GM19025 (cell line): ENCODE measurements at regions not wholly inside any gene's neighbourhood (a gene's known extent, or its start where the extent isn't known, plus 50 kb on each side); places are given as distances from the start of the nearest gene placed in this dataset.

Source experiments
- ATAC-seq: cut with Tn5 transposase; IDR thresholded peaks from one replicate; pipeline ENCODE4 v1.9.1; 2021; ENCODE audit warnings: mild to moderate bottlenecking, low read depth, moderate library complexity; ENCODE audit not compliant: unreplicated experiment

- no peak for ATAC-seq
Measured at GRCh38 chr10:8369666-8370065, 315.2 kb downstream of the GATA3 start.

GRCh38 chr10:8374334-8374733 is 319.8 kb downstream of the GATA3 start:
- ATAC-seq, result no peak

- no peak for ATAC-seq
Measured at GRCh38 chr10:8375137-8375536, 320.6 kb downstream of the GATA3 start.

- ATAC-seq, result no peak
Measured at GRCh38 chr10:8378198-8378983, 323.9 kb downstream of the GATA3 start.

DNA sequence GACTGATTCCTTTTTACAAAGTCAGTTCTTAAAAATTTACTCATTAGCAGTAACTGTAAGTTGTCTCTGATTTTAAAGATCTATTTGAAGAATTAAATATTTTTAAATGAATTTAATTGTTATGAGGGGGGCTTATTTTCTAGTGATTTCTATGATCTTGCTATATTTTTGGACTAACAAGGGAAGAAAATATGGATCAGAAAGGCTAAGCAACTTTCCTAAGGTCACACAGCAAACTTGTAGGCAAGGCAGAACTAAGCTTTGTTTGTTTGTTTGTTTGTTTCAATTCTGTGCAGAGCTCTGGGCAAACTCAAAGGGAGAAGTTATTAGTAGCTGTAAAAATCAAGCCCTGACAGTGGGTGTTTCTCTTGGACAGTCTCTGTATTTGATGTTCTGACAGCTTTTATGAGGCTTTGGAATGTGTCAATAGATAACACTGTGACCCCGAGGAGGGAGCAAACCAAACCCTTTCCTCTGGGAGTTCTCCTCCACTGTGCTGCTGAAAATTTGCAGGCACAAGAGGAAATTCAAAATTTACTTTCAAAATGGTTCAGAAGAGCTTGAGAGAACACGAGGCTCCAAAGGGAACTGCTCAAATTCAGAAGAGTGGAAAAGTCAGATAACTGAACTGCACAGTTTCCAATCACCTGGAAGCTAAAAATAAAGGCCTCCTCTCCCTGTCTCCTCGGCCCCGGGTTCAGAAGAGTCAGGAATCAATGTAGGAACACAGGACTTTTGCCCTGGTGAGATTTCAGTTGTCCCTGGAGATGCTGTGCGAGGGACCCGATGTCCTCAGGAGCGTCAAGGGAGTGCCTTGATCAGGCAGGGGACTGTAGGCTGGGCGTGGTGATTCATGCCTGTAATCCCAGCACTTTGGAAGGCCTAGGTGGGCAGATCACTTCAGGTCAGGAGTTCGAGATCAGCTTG is 325.7 kb downstream of the GATA3 start:
- no peak for ATAC-seq

- no peak for ATAC-seq
Measured at GRCh38 chr10:8380833-8381496, 326.5 kb downstream of the GATA3 start.

GRCh38 chr10:8386781-8387180 is 332.3 kb downstream of the GATA3 start:
- no peak for ATAC-seq

GRCh38 chr10:8389630-8390029 is 335.1 kb downstream of the GATA3 start:
- ATAC-seq, result no peak

DNA sequence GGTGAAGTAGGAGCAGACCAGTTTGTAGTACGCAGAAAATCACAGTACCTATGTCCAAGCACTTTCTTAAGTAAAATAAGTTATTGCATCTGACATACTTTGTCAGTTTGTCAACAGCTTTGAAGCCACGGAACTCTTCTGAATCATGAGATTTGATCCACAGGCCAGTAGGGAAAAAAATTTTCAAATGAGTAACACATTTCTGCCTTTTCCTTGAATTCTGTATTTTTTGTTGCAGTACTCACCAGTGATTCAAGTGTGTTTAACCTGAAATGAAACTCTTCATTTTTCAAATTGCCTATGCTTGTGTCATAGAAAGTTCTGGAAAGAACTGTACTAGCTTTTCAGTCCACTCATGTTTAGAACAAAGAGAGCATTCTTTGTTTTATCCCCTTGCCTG is 337.7 kb downstream of the GATA3 start:
- ATAC-seq, result no peak

- ATAC-seq, result no peak
Measured at GRCh38 chr10:8393531-8393930, 339.0 kb downstream of the GATA3 start.

DNA sequence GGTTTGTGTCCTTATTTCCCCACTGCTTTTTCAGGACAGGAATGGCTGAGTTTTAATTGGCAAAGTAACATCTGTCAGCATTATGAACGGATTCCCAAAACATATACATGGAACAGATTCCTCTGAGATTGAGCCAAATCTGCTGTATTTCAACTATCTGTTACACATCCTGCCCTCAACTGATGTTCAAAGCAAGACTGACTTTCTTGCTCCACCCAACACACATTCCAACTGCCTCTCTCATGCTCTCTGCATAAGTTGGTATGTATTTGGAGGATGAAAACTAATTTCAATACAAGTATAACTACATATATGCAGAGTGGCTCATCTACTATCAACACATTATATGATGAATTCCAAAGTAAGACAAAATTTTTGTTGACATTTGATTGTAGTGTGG is 342.2 kb downstream of the GATA3 start:
- ATAC-seq, result no peak

DNA sequence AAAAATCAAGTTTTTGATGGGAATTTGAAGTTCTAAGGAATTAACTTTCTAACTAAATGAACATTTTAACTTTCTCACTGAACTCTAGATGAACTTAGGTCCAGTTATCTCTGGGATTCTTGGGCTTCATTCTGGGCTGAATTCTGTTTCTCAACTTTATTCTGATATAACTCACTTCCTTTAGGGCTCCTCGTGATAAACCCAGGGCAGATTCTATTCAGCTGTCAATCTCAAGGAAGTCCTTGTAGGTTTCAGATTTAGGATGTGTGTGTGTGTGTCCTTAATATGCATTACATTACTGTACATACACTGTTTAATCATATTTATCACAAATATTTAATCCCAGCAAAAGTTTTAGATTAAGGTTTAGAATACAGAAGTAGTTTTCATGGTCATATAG is 344.3 kb downstream of the GATA3 start:
- ATAC-seq, result no peak

GRCh38 chr10:8400151-8400550 is 345.7 kb downstream of the GATA3 start:
- ATAC-seq, result no peak

DNA sequence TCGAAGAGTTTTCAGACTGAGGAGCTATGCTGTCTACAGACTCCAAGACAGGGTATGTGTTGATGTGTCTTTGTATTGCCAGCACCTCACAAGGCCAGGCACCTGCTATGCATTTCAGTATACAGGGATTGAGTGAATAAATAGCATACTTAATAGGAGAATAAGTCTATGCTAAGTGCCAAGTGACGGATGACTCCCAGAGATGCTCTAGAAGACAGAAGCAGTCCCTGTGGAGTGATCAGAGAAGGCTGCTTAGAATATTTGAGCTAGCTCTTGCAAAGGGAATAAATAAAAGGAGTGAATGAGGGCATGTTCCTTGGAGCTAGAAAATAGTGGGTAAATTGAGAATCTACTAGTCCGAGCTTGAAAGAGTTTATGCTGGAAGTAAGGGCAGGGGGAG is 346.4 kb downstream of the GATA3 start:
- no peak for ATAC-seq

- no peak for ATAC-seq
Measured at GRCh38 chr10:8401531-8401930, 347.0 kb downstream of the GATA3 start.

DNA sequence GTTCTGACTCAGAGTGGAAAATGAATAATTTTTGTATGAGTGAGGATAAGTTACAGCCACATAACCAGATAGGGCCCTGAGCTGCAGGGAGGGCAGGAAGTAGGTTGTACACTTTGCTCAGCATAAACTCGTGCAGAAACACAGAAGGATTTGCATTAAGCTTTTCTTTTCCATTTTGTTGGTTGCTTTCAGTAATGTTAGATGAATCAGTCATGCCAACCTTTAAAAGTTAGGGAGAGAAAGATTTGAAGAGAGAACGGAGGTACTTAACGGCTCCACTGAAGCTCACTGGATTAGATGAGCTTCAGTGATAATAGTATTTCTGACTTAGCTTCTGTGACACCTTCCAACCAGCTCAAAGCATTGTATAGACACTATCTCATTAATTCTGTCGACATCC is 348.1 kb downstream of the GATA3 start:
- ATAC-seq, result no peak

- ATAC-seq, result no peak
Measured at GRCh38 chr10:8403711-8404371, 349.4 kb downstream of the GATA3 start.

- ATAC-seq, result peak; percentile 57
Measured at GRCh38 chr10:8404721-8405120, 350.2 kb downstream of the GATA3 start.

DNA sequence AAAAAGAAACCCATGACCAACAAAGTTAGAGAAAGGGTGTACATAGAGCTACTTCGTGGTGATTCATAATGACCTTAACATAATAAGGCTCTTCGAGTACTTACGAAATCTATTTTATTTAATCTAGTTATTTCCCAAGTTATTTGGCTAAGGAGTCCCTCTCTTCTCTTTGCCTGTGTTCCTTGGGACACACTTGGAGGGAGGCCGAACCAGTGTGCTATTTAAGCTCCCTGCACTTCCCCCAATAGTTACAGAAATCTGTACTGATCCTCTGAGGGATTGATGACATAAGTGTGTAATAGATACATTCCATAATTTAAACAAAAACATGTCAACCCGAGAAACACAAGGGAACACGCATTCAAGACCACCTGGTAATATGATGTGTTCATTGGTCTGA is 351.1 kb downstream of the GATA3 start:
- ATAC-seq, result no peak

GRCh38 chr10:8407501-8408021 is 353.1 kb downstream of the GATA3 start:
- ATAC-seq, result no peak
